SK-N-MC (cell line): ENCODE measurements at regions not wholly inside any gene's neighbourhood (a gene's known extent, or its start where the extent isn't known, plus 50 kb on each side); places are given as distances from the start of the nearest gene placed in this dataset.

Experiments used
- EZH2 ChIP-seq: fragments of 200-600 bp; sonication (generic); IDR thresholded peaks from one replicate; pipeline ENCODE4 v1.6.1; 2017; ENCODE audit warnings: antibody characterized with exemption
- POLR2AphosphoS5 ChIP-seq: IDR thresholded peaks from 2 replicates; pipeline ENCODE4 v1.6.1; 2012; ENCODE audit warnings: mild to moderate bottlenecking, low read depth, low read length, borderline replicate concordance

DNA sequence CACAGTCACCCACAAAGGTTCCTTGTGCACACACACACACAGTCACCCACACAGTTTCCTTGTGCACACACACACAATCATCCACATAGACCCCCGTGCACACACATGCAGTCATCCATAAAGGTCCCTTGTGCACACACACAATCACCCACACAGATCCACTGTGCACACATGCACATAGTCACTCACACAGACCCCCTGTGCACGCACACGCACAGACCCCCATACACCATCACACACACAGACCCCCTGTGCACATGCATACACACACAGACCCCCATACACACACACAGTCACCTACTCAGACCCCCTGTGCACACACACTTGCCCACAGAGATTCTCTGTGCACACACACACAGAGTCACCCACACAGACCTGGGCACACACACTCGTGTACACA, 107.1 kb downstream of the HSPH1 start:
- TF ChIP-seq EZH2 (no peak), POLR2AphosphoS5 (no peak)
